Peyer's patch (tissue), 4 donors: ENCODE measurements at regions not wholly inside any gene's neighbourhood (a gene's known extent, or its start where the extent isn't known, plus 50 kb on each side); places are given as distances from the start of the nearest gene placed in this dataset.

Experiments used
- POLR2A ChIP-seq, 2 donors: fragments of 450-650 bp; IDR thresholded peaks; one replicate each; pipeline ENCODE4 v1.5.1; 2017; ENCODE audit warnings: antibody characterized with exemption in 2 of 2, mild to moderate bottlenecking in 2 of 2, moderate library complexity in 2 of 2
- TF ChIP-seq, protein P1 (sequence below), 6 experiments: fragments of 450-650 bp in 4 of 6; fragments of 200-600 bp in 2 of 6; sonication (generic) in 1 of 6; IDR thresholded peaks; one replicate each; pipeline ENCODE4 v1.5.1; 2017 to 2019; ENCODE audit warnings: antibody characterized with exemption in 6 of 6, mild to moderate bottlenecking in 3 of 6, moderate library complexity in 1 of 6

- TF ChIP-seq, protein P1, sequence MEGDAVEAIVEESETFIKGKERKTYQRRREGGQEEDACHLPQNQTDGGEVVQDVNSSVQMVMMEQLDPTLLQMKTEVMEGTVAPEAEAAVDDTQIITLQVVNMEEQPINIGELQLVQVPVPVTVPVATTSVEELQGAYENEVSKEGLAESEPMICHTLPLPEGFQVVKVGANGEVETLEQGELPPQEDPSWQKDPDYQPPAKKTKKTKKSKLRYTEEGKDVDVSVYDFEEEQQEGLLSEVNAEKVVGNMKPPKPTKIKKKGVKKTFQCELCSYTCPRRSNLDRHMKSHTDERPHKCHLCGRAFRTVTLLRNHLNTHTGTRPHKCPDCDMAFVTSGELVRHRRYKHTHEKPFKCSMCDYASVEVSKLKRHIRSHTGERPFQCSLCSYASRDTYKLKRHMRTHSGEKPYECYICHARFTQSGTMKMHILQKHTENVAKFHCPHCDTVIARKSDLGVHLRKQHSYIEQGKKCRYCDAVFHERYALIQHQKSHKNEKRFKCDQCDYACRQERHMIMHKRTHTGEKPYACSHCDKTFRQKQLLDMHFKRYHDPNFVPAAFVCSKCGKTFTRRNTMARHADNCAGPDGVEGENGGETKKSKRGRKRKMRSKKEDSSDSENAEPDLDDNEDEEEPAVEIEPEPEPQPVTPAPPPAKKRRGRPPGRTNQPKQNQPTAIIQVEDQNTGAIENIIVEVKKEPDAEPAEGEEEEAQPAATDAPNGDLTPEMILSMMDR (IDR thresholded peaks at IDR 0.05): no peak
- no peak for TF ChIP-seq POLR2A (IDR thresholded peaks at IDR 0.05)
Observed at GRCh38 chr16:86927699-86928098, 349.4 kb downstream of the FOXL1 start.
